CD4-positive, alpha-beta T cell treated with Interferon gamma for 1 hour (primary cell): ENCODE measurements at regions not wholly inside any gene's neighbourhood (a gene's known extent, or its start where the extent isn't known, plus 50 kb on each side); places are given as distances from the start of the nearest gene placed in this dataset.

Experiments used
- DNase-seq: peaks from one replicate; pipeline ENCODE4 v3.0.0-alpha.2; 2020

GRCh38 chr2:64345998-64346397 is 108.0 kb upstream of the LGALSL start:
- DNase-seq = no peak

GRCh38 chr2:64348386-64349130 is 105.4 kb upstream of the LGALSL start:
- DNase-seq = no peak

GRCh38 chr2:64349131-64349530 is 104.8 kb upstream of the LGALSL start:
- no peak for DNase-seq

- DNase-seq = no peak
These were observed 103.0 kb upstream of the LGALSL start for GRCh38 chr2:64350996-64351395.

- DNase-seq = no peak
These were observed 101.7 kb upstream of the LGALSL start for GRCh38 chr2:64352292-64352691.

- DNase-seq = no peak
These were observed 98.9 kb upstream of the LGALSL start for GRCh38 chr2:64354857-64355680.

GRCh38 chr2:64356906-64357305 is 97.1 kb upstream of the LGALSL start:
- DNase-seq = no peak

GRCh38 chr2:64359171-64359891 is 94.6 kb upstream of the LGALSL start:
- no peak for DNase-seq

- DNase-seq = peak; percentile 15
These were observed 93.9 kb upstream of the LGALSL start for GRCh38 chr2:64359892-64360657.

GRCh38 chr2:64361151-64361938 is 92.6 kb upstream of the LGALSL start:
- DNase-seq = no peak

GRCh38 chr2:64362562-64363026 is 91.4 kb upstream of the LGALSL start:
- no peak for DNase-seq

- DNase-seq = no peak
These were observed 90.8 kb upstream of the LGALSL start for GRCh38 chr2:64363140-64363539.

- DNase-seq = no peak
These were observed 90.1 kb upstream of the LGALSL start for GRCh38 chr2:64363848-64364247.

GRCh38 chr2:64367444-64368232 is 86.3 kb upstream of the LGALSL start:
- no peak for DNase-seq

GRCh38 chr2:64369706-64370105 is 84.3 kb upstream of the LGALSL start:
- no peak for DNase-seq

GRCh38 chr2:64371727-64372126 is 82.2 kb upstream of the LGALSL start:
- DNase-seq = no peak

GRCh38 chr2:64374686-64375085 is 79.3 kb upstream of the LGALSL start:
- no peak for DNase-seq

- no peak for DNase-seq
These were observed 77.0 kb upstream of the LGALSL start for GRCh38 chr2:64376926-64377325.

- DNase-seq = no peak
These were observed 74.8 kb upstream of the LGALSL start for GRCh38 chr2:64379186-64379585.

GRCh38 chr2:64380853-64381527 is 73.0 kb upstream of the LGALSL start:
- no peak for DNase-seq
